SU-DHL-6 (cell line): ENCODE measurements at regions not wholly inside any gene's neighbourhood (a gene's known extent, or its start where the extent isn't known, plus 50 kb on each side); places are given as distances from the start of the nearest gene placed in this dataset.

ENCODE experiments used
- CTCF ChIP-seq: fragments of 200-600 bp; sonication (generic); IDR thresholded peaks from one replicate; pipeline ENCODE4 v1.5.1; 2017; ENCODE audit warnings: antibody characterized with exemption, mild to moderate bottlenecking, low read length, moderate library complexity; ENCODE audit not compliant: insufficient read depth, poor library complexity, severe bottlenecking
- EZH2phosphoT487 ChIP-seq: fragments of 200-600 bp; sonication (generic), shearing (Covaris generic); conservative IDR thresholded peaks from 2 replicates; pipeline ENCODE4 v1.6.1; 2018; ENCODE audit warnings: mild to moderate bottlenecking, antibody characterized with exemption, low read length, moderate library complexity, mixed read lengths

- no peak for TF ChIP-seq CTCF
- no peak for TF ChIP-seq EZH2phosphoT487
Measured at GRCh38 chr3:20424086-20424485, 238.1 kb upstream of the SGO1 start.
